WI38 (cell line): ENCODE measurements at regions not wholly inside any gene's neighbourhood (a gene's known extent, or its start where the extent isn't known, plus 50 kb on each side); places are given as distances from the start of the nearest gene placed in this dataset.
"Not testable (repeated sequence)": the region's sequence is repeated elsewhere in the genome, so short reads cannot be mapped to it uniquely, and the experiment has no call there.

Source experiments
- H3K4me3 ChIP-seq: 2 replicates; pipeline ENCODE4 v1.5.1; 2011; ENCODE audit warnings: low read depth, mild to moderate bottlenecking, control low read depth, low read length
- TF ChIP-seq, protein P1 (sequence below): IDR thresholded peaks from 2 replicates; pipeline ENCODE4 v1.5.1; 2012; ENCODE audit warnings: low read depth, mild to moderate bottlenecking, control low read depth, low read length

DNA sequence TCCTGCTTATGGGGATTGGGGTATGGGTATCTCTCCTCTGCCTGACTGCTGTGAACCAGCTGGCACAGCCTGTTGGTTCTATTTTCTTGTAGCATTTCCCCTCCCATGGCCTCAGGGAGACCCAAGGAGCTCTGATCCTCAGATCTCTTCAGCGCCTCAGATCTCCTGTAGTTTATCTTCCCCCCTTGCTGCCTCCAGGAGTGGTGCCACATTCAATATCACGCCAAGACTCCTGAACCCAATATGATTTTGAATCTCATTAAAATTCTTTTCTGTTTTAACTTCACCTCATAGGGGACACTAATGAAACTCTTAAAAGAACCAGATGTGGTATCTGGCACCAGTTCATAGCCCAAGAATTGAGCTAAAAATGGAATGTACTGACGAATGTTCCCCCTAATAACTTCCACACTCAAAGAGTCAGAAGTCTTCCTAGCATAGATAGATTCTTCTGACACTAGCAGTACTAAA is 59.6 kb upstream of the LIFR start:
- TF ChIP-seq, protein P1, sequence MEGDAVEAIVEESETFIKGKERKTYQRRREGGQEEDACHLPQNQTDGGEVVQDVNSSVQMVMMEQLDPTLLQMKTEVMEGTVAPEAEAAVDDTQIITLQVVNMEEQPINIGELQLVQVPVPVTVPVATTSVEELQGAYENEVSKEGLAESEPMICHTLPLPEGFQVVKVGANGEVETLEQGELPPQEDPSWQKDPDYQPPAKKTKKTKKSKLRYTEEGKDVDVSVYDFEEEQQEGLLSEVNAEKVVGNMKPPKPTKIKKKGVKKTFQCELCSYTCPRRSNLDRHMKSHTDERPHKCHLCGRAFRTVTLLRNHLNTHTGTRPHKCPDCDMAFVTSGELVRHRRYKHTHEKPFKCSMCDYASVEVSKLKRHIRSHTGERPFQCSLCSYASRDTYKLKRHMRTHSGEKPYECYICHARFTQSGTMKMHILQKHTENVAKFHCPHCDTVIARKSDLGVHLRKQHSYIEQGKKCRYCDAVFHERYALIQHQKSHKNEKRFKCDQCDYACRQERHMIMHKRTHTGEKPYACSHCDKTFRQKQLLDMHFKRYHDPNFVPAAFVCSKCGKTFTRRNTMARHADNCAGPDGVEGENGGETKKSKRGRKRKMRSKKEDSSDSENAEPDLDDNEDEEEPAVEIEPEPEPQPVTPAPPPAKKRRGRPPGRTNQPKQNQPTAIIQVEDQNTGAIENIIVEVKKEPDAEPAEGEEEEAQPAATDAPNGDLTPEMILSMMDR, result no peak
- no peak overlapping the region for H3K4me3 ChIP-seq

- no peak overlapping the region for H3K4me3 ChIP-seq
- TF ChIP-seq, protein P1, result no peak
These were observed 61.7 kb upstream of the LIFR start for GRCh38 chr5:38618154-38618553.

DNA sequence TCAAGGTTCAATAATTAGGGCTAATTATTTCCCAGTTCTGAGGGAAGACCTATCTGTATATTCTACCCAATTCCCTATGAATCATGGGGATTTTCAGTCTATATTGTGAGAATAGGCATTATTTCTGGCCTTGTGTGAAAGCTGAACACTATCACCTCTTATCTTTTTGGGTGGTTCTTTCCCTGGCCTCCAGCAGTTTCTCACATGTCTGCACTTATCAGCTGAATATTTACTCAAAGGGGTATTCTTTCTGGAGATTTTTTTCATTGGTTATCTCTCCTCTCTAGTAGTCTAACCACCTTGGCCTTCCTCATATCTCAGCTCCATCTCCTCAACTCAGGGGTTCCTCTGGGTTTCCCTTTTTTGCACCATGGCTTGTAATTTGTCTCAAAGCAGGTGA is 64.9 kb upstream of the LIFR start:
- H3K4me3 ChIP-seq, result no peak overlapping the region
- TF ChIP-seq, protein P1, result no peak

DNA sequence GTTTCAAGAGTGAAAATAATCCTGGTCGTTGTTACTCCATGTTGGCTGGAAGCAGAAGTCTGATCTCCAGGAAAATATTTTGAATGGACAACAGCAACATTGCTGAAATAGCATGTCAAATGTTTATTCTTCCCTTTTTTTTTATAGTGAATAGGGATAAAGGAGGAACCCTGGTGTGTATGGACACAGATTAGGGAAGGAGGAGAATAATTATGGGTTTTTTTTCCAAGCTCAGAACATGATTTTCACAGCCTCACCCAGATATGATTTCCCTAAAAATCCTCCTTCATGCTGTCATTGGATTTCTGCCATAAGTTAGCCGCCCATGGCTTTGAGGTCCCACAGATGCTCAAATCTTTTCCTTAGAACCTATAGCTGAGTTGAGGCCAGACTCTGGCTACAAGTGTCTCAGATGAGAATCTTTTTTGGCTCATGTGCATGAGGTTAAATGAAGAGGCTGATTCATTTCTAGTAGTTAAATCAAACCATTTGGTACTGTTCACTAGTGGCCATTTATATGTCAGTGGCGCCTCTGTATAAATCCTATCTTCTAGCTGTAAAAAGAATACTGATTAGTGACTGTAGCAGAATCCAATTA is 65.5 kb upstream of the LIFR start:
- H3K4me3 ChIP-seq, result no peak overlapping the region
- TF ChIP-seq, protein P1, result no peak

DNA sequence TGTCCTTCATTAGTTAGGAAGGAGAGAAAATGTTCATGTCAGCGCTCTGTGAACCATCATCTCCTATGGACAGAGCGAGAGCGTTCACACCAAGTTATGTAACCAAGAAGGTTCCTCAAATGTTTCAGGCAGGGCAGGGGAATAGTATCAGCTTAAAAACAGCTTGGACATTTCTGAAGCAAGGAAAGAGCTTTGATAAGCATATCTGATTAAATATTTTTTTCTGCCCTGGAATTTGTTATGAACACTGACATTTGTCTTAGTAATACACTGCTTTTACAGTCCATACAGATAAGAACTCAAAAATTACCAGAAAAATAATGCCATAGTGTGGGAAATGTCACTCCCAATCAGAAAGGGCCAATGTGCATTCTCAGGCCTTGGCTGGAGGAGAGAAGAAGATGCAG is 66.3 kb upstream of the LIFR start:
- H3K4me3 ChIP-seq, result no peak overlapping the region
- TF ChIP-seq, protein P1, result no peak

- H3K4me3 ChIP-seq, result not testable (repeated sequence)
These were observed 68.1 kb upstream of the LIFR start for GRCh38 chr5:38624541-38624940.

DNA sequence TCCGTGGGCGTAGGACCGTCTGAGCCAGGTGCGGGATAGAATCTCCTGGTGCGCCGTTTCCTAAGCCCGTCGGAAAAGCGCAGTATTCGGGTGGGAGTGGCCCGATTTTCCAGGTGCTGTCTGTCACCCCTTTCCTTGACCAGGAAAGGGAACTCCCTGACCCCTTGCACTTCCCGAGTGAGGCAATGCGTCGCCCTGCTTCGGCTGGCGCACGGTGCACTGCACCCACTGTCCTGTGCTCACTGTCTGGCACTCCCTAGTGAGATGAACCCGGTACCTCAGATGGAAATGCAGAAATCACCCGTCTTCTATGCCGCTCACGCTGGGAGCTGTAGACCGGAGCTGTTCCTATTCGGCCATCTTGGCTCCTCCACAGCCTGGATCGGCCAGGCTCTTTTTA is 74.9 kb upstream of the LIFR start:
- H3K4me3 ChIP-seq, result not testable (repeated sequence)

DNA sequence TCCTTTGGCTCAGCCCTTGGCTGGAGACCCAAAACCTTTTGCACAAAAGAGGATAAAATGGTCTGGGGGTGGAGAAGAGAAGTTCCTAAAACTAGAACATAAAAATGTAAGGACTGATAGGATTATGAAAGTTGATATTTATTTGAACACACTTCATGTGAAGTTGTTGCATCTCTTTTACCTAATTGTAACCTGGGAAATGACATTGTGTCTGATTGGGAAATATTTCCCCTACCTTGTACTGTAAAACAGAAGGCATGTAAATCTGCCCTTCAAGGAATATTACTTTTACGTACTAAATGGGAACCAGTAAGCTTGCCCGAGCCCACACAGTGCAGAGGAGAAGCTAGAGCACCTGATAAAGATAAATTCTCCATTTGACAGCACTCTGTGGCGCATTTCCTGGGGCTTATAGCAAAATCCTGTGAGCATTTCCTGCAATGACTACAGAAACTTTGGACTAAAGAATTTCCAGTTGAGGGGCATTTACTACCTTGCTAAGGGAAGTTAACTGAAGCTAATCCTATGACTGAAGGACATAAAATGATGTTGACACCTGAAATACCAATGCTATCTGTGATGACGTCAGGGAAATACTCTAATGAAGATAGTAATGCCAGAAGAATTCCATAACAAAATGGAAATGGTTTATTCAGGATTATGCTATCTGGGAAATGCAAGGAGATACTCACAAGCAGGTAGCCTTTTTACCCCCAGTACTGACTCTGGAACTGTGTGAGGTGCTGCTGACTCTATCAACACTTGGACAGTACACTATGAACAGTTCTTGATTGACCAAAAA is 78.3 kb upstream of the LIFR start:
- TF ChIP-seq, protein P1, result no peak
- H3K4me3 ChIP-seq, result no peak overlapping the region
